ENCODE measurements at regions not wholly inside any gene's neighbourhood (a gene's known extent, or its start where the extent isn't known, plus 50 kb on each side); places are given as distances from the start of the nearest gene placed in this dataset.

DNA sequence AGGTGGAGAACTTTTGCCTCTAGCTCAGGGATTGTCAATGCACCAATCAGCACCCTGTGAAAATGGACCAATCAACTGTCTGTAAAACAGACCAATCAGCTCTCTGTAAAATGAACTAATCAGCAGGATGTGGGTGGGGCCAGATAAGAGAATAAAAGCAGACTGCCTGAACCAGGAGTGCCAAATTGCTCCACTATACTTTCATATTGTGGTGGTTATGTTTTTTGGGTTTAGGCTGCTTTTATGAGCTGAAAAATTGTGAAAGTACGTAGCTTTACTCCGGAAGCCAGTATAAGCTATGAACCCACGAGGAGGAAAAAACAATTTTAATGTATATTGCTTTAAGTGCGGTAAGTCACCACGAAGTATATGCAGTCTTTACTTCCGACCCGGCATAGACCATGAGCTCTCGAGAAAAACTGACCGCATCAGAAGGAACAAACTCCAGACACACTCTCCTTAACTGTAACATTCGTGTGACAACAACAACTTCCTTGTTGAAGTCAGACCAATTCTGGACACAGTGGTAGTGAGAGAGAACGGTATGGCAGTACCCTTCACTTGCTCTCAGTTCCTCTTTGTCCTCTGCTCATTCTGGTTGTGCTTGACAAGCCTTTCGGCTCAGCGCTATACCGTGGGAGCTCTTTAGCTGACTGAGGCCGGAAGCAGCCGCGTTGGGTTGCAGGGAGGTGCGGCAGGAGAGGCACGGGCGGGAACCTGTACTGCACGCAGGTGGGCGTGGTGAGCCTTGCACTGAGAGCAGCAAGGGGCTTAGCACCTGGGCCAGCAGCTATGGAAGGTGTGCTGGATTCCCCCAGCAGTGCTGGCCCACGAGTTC is 81.9 kb upstream of the E2F3 start:
- ATAC-seq (replicated peaks) (peak; percentile 99), DNase-seq (peak; percentile 86)
- Mint-ChIP-seq H3K36me3 (peaks cover 3% of the 10 kb centered on the region in 2 donors), H3K9me3 (peaks cover 3 to 9% of the 10 kb centered on the region in 2 donors), H3K27ac (peak overlapping the region; percentile 93), H3K27me3 (peaks cover 5 to 6% of the 10 kb centered on the region in 2 donors), H3K4me1 (peaks cover 6 to 16% of the 10 kb centered on the region in 2 donors), H3K4me3 (peak overlapping the region; percentile 79 to 82)

DNA sequence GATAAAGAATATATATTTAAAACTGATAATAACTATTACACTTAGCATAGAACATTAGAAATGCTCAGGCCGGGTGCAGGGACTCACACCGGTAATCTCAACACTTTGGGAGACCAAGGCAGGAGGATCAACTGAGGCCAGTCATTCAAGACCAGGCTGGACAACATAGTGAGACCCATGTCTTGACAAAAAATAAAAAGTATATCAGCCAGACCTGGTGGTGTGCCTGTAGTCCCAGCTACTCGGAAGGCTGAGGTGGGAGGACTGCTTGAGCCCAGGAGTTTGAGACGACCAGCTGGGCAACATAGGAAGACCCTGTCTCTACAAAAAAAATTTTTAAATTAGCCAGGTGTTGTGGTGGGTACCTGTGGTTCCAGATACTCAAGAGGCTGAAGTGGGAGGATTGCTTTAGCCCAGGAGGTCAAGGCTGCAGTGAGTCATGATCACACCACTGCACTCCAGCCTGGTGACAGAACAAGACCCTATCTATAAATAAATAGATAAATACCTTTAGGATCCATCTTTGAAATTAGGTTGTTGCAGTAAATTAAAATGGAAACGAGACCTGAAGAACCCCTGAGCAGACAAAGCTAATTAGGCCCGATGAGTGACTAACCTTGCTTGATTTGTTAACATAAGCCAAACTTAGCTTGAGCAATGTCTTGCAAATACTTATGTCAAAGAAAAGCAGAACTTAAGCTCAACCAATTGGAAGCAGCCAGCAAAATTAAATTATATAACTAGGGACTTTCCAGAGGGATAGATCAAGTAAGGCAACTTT is 75.8 kb upstream of the E2F3 start:
- peaks cover 0 to 4% of the 10 kb centered on the region in 2 donors for H3K9me3 Mint-ChIP-seq
- peaks cover 6 to 17% of the 10 kb centered on the region in 2 donors for H3K27me3 Mint-ChIP-seq
- no peak overlapping the region for H3K27ac Mint-ChIP-seq
- no peak overlapping the region for H3K4me3 Mint-ChIP-seq
- DNase-seq (no peak), ATAC-seq (replicated peaks) (no peak)
- no peaks in the 10 kb centered on the region for H3K36me3 Mint-ChIP-seq
- peaks cover 3 to 6% of the 10 kb centered on the region in 2 donors for H3K4me1 Mint-ChIP-seq

DNA sequence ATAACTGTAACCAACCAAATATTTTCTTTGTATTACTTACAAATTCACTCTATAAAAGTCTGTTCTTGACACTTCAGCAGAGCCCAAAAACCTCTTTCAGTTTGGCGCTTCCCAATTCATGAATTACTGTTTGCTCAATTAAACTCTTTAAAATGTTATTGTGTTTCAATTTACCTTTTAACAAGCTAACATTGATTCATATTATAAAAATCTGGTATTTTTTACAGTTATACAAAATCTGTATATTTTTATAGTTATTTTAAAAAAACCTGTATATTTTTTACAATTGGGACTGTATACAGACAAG is 75.3 kb upstream of the E2F3 start:
- Mint-ChIP-seq H3K27ac (no peak overlapping the region), H3K36me3 (no peaks in the 10 kb centered on the region), H3K9me3 (peaks cover 0 to 2% of the 10 kb centered on the region in 2 donors), H3K27me3 (peaks cover 10 to 21% of the 10 kb centered on the region in 2 donors), H3K4me1 (peaks cover 0 to 6% of the 10 kb centered on the region in 2 donors), H3K4me3 (no peak overlapping the region)
- DNase-seq (no peak), ATAC-seq (replicated peaks) (no peak)

DNA sequence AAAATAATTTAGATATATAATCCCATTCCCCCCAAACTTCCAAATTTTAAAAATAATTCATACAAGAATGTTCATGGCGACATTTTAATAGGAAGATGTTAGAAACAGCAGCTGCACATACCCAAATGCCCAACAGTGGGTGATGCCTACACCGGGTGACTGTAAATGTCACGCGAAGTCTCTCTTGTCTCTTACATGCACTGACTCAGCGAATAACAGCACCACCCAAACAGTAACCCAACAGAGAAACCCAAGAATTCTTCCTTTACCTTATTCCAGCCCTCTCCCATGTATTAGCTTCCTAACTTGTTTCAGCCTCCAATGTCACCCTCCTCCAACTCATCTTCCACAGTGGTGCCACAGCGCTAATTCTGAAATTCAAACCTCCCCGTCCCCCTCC is 74.5 kb upstream of the E2F3 start:
- no peaks in the 10 kb centered on the region for H3K36me3 Mint-ChIP-seq
- ATAC-seq (replicated peaks) (no peak), DNase-seq (no peak)
- peaks cover 0 to 2% of the 10 kb centered on the region in 2 donors for H3K9me3 Mint-ChIP-seq
- no peak overlapping the region for H3K27ac Mint-ChIP-seq
- peaks cover 0 to 6% of the 10 kb centered on the region in 2 donors for H3K4me1 Mint-ChIP-seq
- no peak overlapping the region for H3K4me3 Mint-ChIP-seq
- H3K27me3 Mint-ChIP-seq, result peaks cover 14 to 27% of the 10 kb centered on the region in 2 donors

DNA sequence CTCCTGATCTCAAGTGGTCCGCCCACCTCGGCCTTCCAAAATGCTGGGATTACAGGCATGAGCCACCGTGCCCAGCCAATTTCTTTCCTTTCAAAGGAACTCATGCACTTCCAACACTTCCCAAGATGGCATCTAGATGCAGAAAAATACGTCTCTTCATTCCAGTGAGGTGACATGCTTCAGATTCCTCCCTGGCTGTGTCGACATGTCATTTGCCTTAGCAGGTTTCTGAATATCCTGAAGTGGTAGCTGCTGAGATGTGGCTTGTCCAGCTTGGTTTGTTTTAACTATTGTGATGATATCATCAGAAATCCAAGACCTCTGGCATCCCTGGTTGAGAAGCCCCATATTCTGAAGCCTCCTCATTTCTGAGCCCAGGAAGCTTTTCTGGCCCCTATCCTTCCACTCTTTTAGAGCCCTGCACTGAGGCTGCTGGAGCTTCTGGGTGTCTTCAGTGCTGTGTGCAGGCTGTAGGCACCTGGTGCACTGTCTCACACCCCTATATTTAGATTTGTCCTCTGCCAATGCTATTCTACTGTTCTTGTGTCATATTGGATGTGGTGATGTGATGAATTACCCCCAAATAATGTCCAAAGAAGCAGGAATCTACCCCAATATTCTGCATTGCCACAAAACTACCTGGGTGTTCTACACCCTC is 73.3 kb upstream of the E2F3 start:
- H3K4me3 Mint-ChIP-seq, result no peak overlapping the region
- ATAC-seq (replicated peaks) (no peak), DNase-seq (no peak)
- H3K4me1 Mint-ChIP-seq, result peaks cover 0 to 6% of the 10 kb centered on the region in 2 donors
- no peak overlapping the region for H3K27ac Mint-ChIP-seq
- peaks cover 14 to 31% of the 10 kb centered on the region in 2 donors for H3K27me3 Mint-ChIP-seq
- no peaks in the 10 kb centered on the region for H3K36me3 Mint-ChIP-seq
- peaks cover 0 to 2% of the 10 kb centered on the region in 2 donors for H3K9me3 Mint-ChIP-seq

DNA sequence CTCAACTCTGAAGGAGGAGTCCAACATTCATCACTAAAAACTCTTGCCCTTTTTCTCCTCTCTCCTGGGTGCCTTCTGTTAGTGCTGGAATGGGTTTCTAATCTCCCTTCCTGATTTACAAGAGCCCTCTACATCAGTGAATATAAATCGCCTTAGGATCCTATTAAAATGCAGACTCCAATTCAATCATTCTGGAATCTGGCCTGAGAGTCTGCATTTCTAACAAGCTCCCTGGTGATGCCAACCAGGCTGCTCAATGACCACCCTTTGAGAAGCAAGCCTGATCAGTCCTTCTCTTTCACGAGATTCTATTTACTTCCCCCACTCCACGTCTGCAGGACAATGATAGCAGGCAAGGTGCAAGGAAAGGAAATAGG is 72.8 kb upstream of the E2F3 start:
- H3K27ac Mint-ChIP-seq, result no peak overlapping the region
- no peak for DNase-seq
- no peaks in the 10 kb centered on the region for H3K36me3 Mint-ChIP-seq
- H3K9me3 Mint-ChIP-seq, result peaks cover 0 to 2% of the 10 kb centered on the region in 2 donors
- peaks cover 0 to 6% of the 10 kb centered on the region in 2 donors for H3K4me1 Mint-ChIP-seq
- H3K27me3 Mint-ChIP-seq, result peaks cover 16 to 31% of the 10 kb centered on the region in 2 donors
- ATAC-seq (replicated peaks), result no peak
- no peak overlapping the region for H3K4me3 Mint-ChIP-seq

DNA sequence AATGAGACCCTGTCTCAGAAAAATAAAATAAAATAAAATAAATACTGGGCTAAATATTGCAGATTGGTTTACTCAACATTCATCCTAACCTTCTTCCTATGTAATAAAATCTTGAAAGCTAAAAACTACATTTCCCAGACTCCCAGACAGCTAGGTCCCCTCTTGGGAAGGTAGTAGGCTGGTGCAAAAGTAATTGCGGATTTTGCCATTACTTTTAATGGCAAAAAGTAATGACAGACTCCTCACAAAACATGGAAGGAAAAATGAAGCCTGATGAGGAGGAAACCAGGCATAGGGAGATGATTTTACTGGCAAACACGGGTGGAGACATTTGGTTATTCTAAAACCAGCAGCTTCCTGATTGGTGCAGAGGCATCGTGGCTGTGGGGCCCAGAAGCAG is 70.6 kb upstream of the E2F3 start:
- DNase-seq (no peak), ATAC-seq (replicated peaks) (no peak)
- H3K4me3 Mint-ChIP-seq, result no peak overlapping the region
- H3K27me3 Mint-ChIP-seq, result peaks cover 21 to 34% of the 10 kb centered on the region in 2 donors
- H3K36me3 Mint-ChIP-seq, result no peaks in the 10 kb centered on the region
- H3K9me3 Mint-ChIP-seq, result peaks cover 0 to 2% of the 10 kb centered on the region in 2 donors
- no peak overlapping the region for H3K27ac Mint-ChIP-seq
- peaks cover under 1 to 5% of the 10 kb centered on the region in 2 donors for H3K4me1 Mint-ChIP-seq

DNA sequence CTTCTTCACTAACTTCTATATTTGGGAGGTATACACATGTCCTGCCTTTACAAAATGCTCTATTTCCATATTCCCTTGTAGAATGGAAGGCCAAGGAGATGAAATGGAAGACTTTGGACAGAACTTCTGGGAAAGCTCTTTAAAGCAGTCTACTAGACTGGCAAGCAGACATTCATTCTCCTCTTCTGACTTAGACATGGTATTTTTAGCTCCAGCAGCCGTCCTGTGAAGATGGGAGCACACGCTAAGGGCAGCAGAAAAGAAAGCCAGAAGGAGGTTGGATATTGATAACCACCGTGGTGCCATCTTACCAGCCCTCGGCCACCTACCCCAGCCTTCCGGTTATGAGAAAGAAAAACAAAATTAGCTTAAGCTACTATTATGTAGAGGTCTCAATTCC is 70.1 kb upstream of the E2F3 start:
- no peaks in the 10 kb centered on the region for H3K36me3 Mint-ChIP-seq
- ATAC-seq (replicated peaks), result no peak
- H3K4me3 Mint-ChIP-seq, result no peak overlapping the region

DNA sequence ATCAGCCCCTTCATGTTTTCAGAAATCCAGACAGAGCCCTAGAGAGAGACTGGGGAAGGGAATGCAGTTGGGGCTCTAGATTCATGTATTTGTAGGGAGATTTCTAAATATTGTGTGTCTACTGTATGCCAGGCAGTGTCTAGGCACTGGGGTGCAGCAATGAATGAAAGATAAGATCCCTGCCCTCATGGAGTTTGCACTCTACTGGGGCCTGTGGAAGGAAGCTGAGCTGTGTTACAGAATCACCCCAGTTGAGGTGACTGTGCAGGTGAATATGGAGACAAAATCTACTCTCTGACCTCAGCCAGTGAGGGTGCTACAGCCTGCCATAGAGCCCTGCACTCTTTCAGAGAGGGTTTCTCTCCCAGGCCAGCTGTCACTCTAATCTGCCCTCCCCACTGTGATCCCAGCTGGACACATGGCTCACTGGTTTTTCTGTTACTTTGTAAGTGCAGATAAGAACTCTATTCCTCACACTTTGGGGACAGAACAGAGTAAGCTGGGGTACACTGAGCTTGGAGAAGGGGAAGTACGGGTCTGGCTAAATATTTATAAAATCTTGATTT is 69.2 kb upstream of the E2F3 start:
- peaks cover 21 to 34% of the 10 kb centered on the region in 2 donors for H3K27me3 Mint-ChIP-seq
- H3K27ac Mint-ChIP-seq, result no peak overlapping the region
- ATAC-seq (replicated peaks) (no peak), DNase-seq (no peak)
- H3K4me1 Mint-ChIP-seq, result peaks cover 3 to 6% of the 10 kb centered on the region in 2 donors
- H3K36me3 Mint-ChIP-seq, result no peaks in the 10 kb centered on the region
- H3K4me3 Mint-ChIP-seq, result no peak overlapping the region
- H3K9me3 Mint-ChIP-seq, result peaks cover 0 to under 1% of the 10 kb centered on the region in 2 donors

More for the DNA sequence above, 70.1 kb upstream of the E2F3 start:
- H3K4me1 Mint-ChIP-seq, result peaks cover 3 to 6% of the 10 kb centered on the region in 2 donors
- H3K27ac Mint-ChIP-seq, result no peak overlapping the region
- no peak for DNase-seq
- peaks cover 0 to 2% of the 10 kb centered on the region in 2 donors for H3K9me3 Mint-ChIP-seq
- H3K27me3 Mint-ChIP-seq, result peaks cover 21 to 34% of the 10 kb centered on the region in 2 donors

DNA sequence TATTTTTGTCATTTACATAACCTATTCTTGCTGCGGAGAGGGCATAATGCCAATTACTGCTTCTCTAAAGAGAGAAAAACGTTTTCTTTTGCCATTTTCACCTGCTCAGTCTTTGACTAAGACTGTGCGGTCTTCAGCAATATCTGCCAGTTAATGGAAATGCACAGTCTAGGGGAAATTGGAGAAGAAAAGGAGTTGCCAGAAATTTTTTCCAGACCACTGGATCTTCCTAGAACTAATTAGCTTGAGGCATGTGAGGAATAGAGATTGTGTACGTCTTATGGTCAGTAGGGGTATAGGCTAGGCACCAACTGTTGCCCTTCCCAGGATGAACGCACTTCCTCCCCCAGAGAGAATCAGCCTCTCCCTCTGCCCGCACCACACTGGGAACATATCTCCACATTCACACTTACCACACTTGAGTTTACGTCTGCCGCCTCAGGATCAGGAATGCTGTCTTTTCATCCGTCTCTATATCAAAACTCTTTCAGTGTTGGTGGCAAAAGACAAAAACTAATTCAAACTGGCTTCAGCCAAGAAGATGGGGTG is 67.9 kb upstream of the E2F3 start:
- Mint-ChIP-seq H3K27ac (no peak overlapping the region), H3K4me3 (no peak overlapping the region), H3K36me3 (no peaks in the 10 kb centered on the region), H3K27me3 (peaks cover 19 to 29% of the 10 kb centered on the region in 2 donors), H3K9me3 (no peaks in the 10 kb centered on the region), H3K4me1 (peaks cover 3 to 6% of the 10 kb centered on the region in 2 donors)
- ATAC-seq (replicated peaks) (no peak), DNase-seq (no peak)

DNA sequence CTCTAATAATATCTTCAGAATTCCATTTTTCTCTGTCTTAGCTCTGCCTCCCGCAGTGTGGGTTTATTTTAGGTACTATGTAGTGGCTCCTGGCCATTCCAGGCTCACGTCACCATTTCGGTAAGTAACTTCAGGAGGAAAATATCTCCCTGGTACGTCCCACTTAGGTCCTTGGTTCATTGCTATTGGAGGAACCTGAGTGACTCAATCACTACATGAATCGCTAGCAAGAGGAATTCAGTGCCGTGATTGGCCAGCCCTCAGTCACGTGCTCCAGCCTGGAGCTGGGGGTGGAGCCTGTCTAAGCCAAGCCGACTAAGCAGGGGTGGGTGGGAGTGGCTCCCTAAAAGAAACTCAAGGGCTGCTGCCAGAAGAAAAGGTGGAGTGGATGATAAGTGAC is 67.3 kb upstream of the E2F3 start:
- no peak overlapping the region for H3K4me3 Mint-ChIP-seq
- H3K27ac Mint-ChIP-seq, result no peak overlapping the region
- DNase-seq, result no peak
- ATAC-seq (replicated peaks), result no peak
- no peaks in the 10 kb centered on the region for H3K36me3 Mint-ChIP-seq
- peaks cover 15 to 24% of the 10 kb centered on the region in 2 donors for H3K27me3 Mint-ChIP-seq
- H3K4me1 Mint-ChIP-seq, result peaks cover 3 to 6% of the 10 kb centered on the region in 2 donors
- no peaks in the 10 kb centered on the region for H3K9me3 Mint-ChIP-seq

DNA sequence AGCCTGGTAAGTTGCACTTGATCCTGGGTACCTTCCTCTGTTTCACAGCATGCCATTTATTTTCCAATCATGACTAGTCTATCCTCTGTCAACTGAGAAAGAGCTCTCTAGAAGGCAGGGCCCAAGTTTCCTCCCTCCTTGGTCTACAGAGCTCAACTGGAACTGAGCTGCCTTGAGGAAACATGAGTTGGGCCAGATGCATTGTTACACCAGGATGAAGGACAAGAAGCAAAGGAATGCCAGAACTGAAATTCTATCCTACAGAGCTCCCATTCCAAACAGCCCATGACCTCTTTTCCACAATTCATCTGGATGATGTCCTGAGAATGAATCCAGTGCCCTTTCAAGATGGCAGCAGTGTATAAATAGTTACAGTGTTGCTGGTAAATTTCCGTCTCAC is 66.7 kb upstream of the E2F3 start:
- H3K27ac Mint-ChIP-seq, result no peak overlapping the region
- no peak overlapping the region for H3K4me3 Mint-ChIP-seq
- no peaks in the 10 kb centered on the region for H3K36me3 Mint-ChIP-seq
- no peaks in the 10 kb centered on the region for H3K9me3 Mint-ChIP-seq
- ATAC-seq (replicated peaks) (no peak), DNase-seq (no peak)
- H3K4me1 Mint-ChIP-seq, result peaks cover 3 to 6% of the 10 kb centered on the region in 2 donors
- peaks cover 15 to 23% of the 10 kb centered on the region in 2 donors for H3K27me3 Mint-ChIP-seq

DNA sequence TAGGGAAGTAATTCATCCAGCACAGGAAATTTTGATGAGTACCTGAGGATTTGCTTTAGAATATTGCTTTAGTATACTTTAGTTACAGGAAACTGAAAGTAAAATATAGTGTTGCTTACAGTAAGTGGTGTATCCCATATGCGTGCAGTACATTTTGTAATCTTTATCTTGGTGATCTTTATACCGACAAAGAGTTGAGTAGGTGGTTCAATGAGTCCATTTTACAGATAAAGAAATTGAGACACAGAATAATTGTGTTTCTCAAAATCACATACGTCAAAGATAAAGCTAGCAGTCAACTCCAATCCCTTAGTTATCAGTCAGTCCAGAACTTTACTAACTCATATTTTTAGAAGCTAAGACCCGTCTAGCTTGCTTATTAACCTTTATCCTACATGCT is 65.8 kb upstream of the E2F3 start:
- H3K4me1 Mint-ChIP-seq, result peaks cover 3 to 6% of the 10 kb centered on the region in 2 donors
- H3K4me3 Mint-ChIP-seq, result peak overlapping the region; percentile 1
- ATAC-seq (replicated peaks) (no peak), DNase-seq (no peak)
- peaks cover 15 to 17% of the 10 kb centered on the region in 2 donors for H3K27me3 Mint-ChIP-seq
- H3K27ac Mint-ChIP-seq, result no peak overlapping the region
- H3K36me3 Mint-ChIP-seq, result no peaks in the 10 kb centered on the region
- no peaks in the 10 kb centered on the region for H3K9me3 Mint-ChIP-seq

DNA sequence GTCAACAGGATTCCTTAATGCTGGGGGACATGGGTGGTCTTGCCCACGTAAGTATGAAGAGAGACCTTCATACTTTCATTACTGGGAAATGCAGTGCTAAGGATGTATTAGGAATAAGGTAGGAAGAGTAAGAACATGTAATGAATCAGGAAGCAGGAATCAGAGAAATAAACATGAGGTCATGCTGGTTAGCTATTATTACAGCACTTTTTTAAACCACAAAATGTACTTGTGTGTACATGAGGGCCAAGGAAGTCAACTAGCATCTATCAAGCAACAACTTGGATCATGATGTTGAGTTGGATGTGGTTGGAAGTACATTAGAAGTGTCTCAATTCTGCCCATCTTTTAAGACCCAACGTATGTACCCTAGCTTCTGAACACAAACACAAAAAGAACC is 63.5 kb upstream of the E2F3 start:
- Mint-ChIP-seq H3K27me3 (peaks cover 4 to 7% of the 10 kb centered on the region in 2 donors), H3K4me1 (peaks cover 3 to 6% of the 10 kb centered on the region in 2 donors), H3K9me3 (no peaks in the 10 kb centered on the region), H3K36me3 (no peaks in the 10 kb centered on the region), H3K4me3 (no peak overlapping the region), H3K27ac (no peak overlapping the region)
- no peak for ATAC-seq (replicated peaks)
- no peak for DNase-seq

Data from stimulated activated naive B cell treated with anti-CD40 and anti-IgM and Interleukin-4, amounts not matched to agents 10 μg/mL and 1 μg/mL and 100 μg/mL, for 72 hours (primary cell).